ENCODE measurements at regions not wholly inside any gene's neighbourhood (a gene's known extent, or its start where the extent isn't known, plus 50 kb on each side); places are given as distances from the start of the nearest gene placed in this dataset.

GRCh38 chr19:5229778-5230335 lies 110.8 kb downstream of the PTPRS start:
- 0 out of 7 replicates have a peak, but pooled peaks cover 0 to 3% (median 0%) of the 10 kb centered on the region in 4 experiments for H3K4me1 ChIP-seq (replicated peaks in 1 of 4; ENCODE audit: control insufficient read depth in 3 of 4, insufficient read depth in 4 of 4, low read length in 3 of 4)
- FAIRE-seq (no peak), DNase-seq (ENCODE audit: low read depth in 1 of 2, low spot score in 2 of 2) (no peak)
- H2AK5ac ChIP-seq (ENCODE audit: low read depth, low read length) = no peak overlapping the region
- H2BK12ac ChIP-seq (ENCODE audit: low read depth, low read length) = no peak overlapping the region
- no peak overlapping the region for H3K23ac ChIP-seq (ENCODE audit: insufficient read length)
- CTCF ChIA-PET (ENCODE audit: partially characterized antibody) = interaction anchor here (0.7 kb wide), 2 partner anchors 162 to 181 kb away, joined by 3 read pairs; no protein-coding TSS in a partner anchor
- H3K23me2 ChIP-seq (ENCODE audit: low read depth, low read length) = no peaks in the 10 kb centered on the region
- H3K9me3 ChIP-seq (ENCODE audit: insufficient read depth in 2 of 2, low read depth in 1 of 2, low read length in 1 of 2) = no peaks in the 10 kb centered on the region; a peak in 1 of 4 replicates
- no peak overlapping the region for H4K8ac ChIP-seq (ENCODE audit: extremely low read depth, insufficient read depth, low read length)
- no peak overlapping the region for H3K18ac ChIP-seq (ENCODE audit: extremely low read depth, low read length)
- no peaks in the 10 kb centered on the region for H3K79me1 ChIP-seq (ENCODE audit: low read depth, low read length)
- no peak overlapping the region for H2BK120ac ChIP-seq (replicated peaks; ENCODE audit: low read depth, low read length)
- H4K5ac ChIP-seq (ENCODE audit: insufficient read length, low read depth, low read length) = no peak overlapping the region
- POLR2A ChIA-PET (ENCODE audit: partially characterized antibody) = no interaction called here
- no peak overlapping the region for H4K91ac ChIP-seq (replicated peaks; ENCODE audit: insufficient read length, low read length)
- no peak overlapping the region for H3K14ac ChIP-seq (ENCODE audit: insufficient read length)
- H2BK5ac ChIP-seq (ENCODE audit: low read depth, low read length) = no peak overlapping the region
- H3K9ac ChIP-seq (replicated peaks in 1 of 4; ENCODE audit: extremely low read depth in 1 of 4, low read depth in 3 of 4, low read length in 3 of 4) = no peak overlapping the region
- H3K4me3 ChIP-seq (ENCODE audit: extremely low read depth in 1 of 4, insufficient read depth in 2 of 4, low read depth in 3 of 4, low read length in 4 of 4) = no peak overlapping the region
- H3K79me2 ChIP-seq (ENCODE audit: control insufficient read depth in 1 of 2, insufficient read depth in 2 of 2, low read length in 2 of 2) = no peaks in the 10 kb centered on the region
- H3K36me3 ChIP-seq (ENCODE audit: control insufficient read depth in 2 of 4, insufficient read depth in 4 of 4, low read length in 3 of 4) = peaks cover 0 to 11% (median 10%) of the 10 kb centered on the region in 4 experiments; a peak in 6 of 8 replicates
- no peak overlapping the region for H3K56ac ChIP-seq (replicated peaks; ENCODE audit: insufficient read length, low read depth, low read length)
- no peak overlapping the region for H3K4me2 ChIP-seq (ENCODE audit: insufficient read depth in 1 of 2, low read depth in 2 of 2, low read length in 2 of 2)
- peaks cover 6 to 16% of the 10 kb centered on the region in 2 experiments for H4K20me1 ChIP-seq (replicated peaks in 1 of 2; ENCODE audit: control insufficient read depth in 1 of 2, insufficient read depth in 2 of 2, low read length in 2 of 2)
- no peak overlapping the region for H2BK15ac ChIP-seq (ENCODE audit: low read length)
- no peak overlapping the region for H3K27ac ChIP-seq (ENCODE audit: low read depth, low read length)
- H2AFZ ChIP-seq (ENCODE audit: low read length) = no peak overlapping the region
- H3K4ac ChIP-seq (replicated peaks; ENCODE audit: insufficient read length, low read depth, low read length) = no peak overlapping the region
- H2BK20ac ChIP-seq (ENCODE audit: low read length) = no peak overlapping the region
- 87% methylated on average over 9 of the region's 10 CpGs; no CpG with 5 or more reads in 1 of the 2 experiments for WGBS, 2 experiments (ENCODE audit: extremely low coverage in 1 of 2, insufficient coverage in 1 of 2, insufficient read length in 1 of 2, insufficient replicate concordance in 2 of 2, low coverage in 1 of 2, low lambda C conversion rate in 2 of 2, missing lambda C conversion rate in 1 of 2)
- no peaks in the 10 kb centered on the region for H3K27me3 ChIP-seq (replicated peaks in 1 of 4; ENCODE audit: control insufficient read depth in 3 of 4, extremely low read depth in 1 of 4, insufficient read depth in 3 of 4, low read length in 3 of 4)
- TF ChIP-seq, protein P1, sequence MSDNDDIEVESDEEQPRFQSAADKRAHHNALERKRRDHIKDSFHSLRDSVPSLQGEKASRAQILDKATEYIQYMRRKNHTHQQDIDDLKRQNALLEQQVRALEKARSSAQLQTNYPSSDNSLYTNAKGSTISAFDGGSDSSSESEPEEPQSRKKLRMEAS (IDR thresholded peaks at IDR 0.05) = no peak
- TF ChIP-seq ATF2 (IDR thresholded peaks at IDR 0.05; ENCODE audit: low read length) (no peak), JUND (IDR thresholded peaks at IDR 0.05; ENCODE audit: low read length) (no peak), EGR1 (IDR thresholded peaks at IDR 0.05; ENCODE audit: borderline replicate concordance, low read depth, low read length) (no peak), RAD21 (IDR thresholded peaks at IDR 0.05 in 1 of 2, conservative IDR thresholded peaks at IDR 0.05 in 1 of 2; ENCODE audit: low read depth in 2 of 2, low read length in 2 of 2) (no peak), SIN3A (conservative IDR thresholded peaks at IDR 0.05 in 1 of 2, IDR thresholded peaks at IDR 0.05 in 1 of 2; ENCODE audit: low read depth in 1 of 2, low read length in 2 of 2) (no peak), CEBPB (IDR thresholded peaks at IDR 0.05; ENCODE audit: low read depth, low read length) (no peak), TAF7 (optimal IDR thresholded peaks at IDR 0.05; ENCODE audit: borderline replicate concordance, low read depth, low read length) (no peak), POLR2AphosphoS5 (IDR thresholded peaks at IDR 0.05; ENCODE audit: low read depth, low read length) (no peak), CREB1 (IDR thresholded peaks at IDR 0.05) (no peak), GTF2F1 (IDR thresholded peaks at IDR 0.05; ENCODE audit: borderline replicate concordance, low read depth, low read length) (no peak)

Measured in H1 (cell line).